ENCODE measurements at regions not wholly inside any gene's neighbourhood (a gene's known extent, or its start where the extent isn't known, plus 50 kb on each side); places are given as distances from the start of the nearest gene placed in this dataset.
A peak's percentile ranks its signal among the peaks of the same experiment; 100 is the strongest.

DNA sequence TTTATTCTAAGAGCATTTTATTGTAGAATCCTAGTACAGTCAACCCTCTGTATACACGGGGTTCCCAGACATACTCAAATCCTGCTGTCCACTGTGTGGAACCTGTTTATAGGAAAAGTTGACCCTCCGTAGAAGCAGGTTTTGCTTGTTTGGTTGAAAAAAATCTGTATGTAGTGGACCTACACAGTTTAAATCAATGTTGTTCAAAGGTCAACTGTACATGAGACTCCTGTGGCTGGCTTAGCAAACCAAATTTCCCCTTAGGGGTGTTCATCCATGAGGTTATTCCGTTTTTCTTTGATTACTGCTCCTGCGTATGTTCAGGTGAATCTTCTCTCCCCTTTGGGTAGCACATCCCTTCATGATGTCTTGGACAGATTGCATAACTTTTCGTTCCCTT is 387.0 kb upstream of the ZFP64 start:
- in situ Hi-C loops (cut with MboI) = no loop called here
- no peak overlapping the region for H3K27ac ChIP-seq
- H3K27me3 ChIP-seq (replicated peaks; ENCODE audit: insufficient read depth) = 0 out of 2 replicates have a peak, but pooled peaks cover 7% of the 10 kb centered on the region
- TF ChIP-seq EZH2 (IDR thresholded peaks at IDR 0.05; ENCODE audit: insufficient read depth, poor library complexity, severe bottlenecking) = no peak
- no peak for TF ChIP-seq EZH2phosphoT487 (IDR thresholded peaks at IDR 0.05; ENCODE audit: insufficient read depth, low read depth)
- no peak overlapping the region for H2AFZ ChIP-seq
- H3K36me3 ChIP-seq (ENCODE audit: low read depth) = no peaks in the 10 kb centered on the region
- no peak overlapping the region for H3K4me2 ChIP-seq (ENCODE audit: unreplicated experiment)
- WGBS, 2 experiments (ENCODE audit: low coverage in 1 of 2, low lambda C conversion rate in 2 of 2, missing lambda C conversion rate in 2 of 2) = 52 to 69% methylated on average over 5 of the region's 5 CpGs
- H3K9me3 ChIP-seq (ENCODE audit: low read depth) = no peaks in the 10 kb centered on the region
- no peaks in the 10 kb centered on the region for H3K4me1 ChIP-seq (ENCODE audit: insufficient read depth)
- no peaks in the 10 kb centered on the region for H4K20me1 ChIP-seq (ENCODE audit: insufficient read depth)
- H3K79me2 ChIP-seq (ENCODE audit: insufficient read depth) = no peaks in the 10 kb centered on the region
- H3F3A ChIP-seq (ENCODE audit: insufficient read depth) = no peaks in the 10 kb centered on the region
- no peak for DNase-seq
- no peak overlapping the region for H3K9ac ChIP-seq
- H3K4me3 ChIP-seq = no peak overlapping the region
- H3K9me2 ChIP-seq (ENCODE audit: insufficient read depth) = no peaks in the 10 kb centered on the region

DNA sequence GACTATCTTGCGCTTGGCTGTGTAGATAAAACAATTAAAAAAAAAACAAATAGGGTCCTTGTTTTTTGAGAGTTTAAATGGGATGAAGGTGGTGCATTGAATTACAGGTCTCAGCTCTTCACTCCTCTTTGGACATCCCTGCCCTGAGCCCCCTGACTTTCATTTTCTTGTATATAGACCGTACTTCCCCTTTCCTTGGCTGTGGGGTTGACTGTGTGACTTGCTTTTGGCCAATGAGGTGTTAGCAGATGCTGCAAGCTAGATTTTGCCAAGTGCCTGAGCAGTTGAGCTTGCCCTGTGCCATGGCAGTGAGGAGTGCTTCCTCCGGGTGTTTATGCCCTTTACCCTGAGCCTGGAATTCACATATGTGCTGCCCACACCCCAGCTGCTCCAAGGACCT is 386.1 kb upstream of the ZFP64 start:
- Histone ChIP-seq H3K9ac (no peak overlapping the region), H3F3A (ENCODE audit: insufficient read depth) (no peaks in the 10 kb centered on the region), H3K4me2 (ENCODE audit: unreplicated experiment) (no peak overlapping the region), H3K27me3 (replicated peaks; ENCODE audit: insufficient read depth) (0 out of 2 replicates have a peak, but pooled peaks cover 7% of the 10 kb centered on the region), H3K4me3 (no peak overlapping the region), H3K9me3 (ENCODE audit: low read depth) (no peaks in the 10 kb centered on the region), H3K9me2 (ENCODE audit: insufficient read depth) (no peaks in the 10 kb centered on the region), H3K4me1 (ENCODE audit: insufficient read depth) (no peaks in the 10 kb centered on the region), H3K36me3 (ENCODE audit: low read depth) (no peaks in the 10 kb centered on the region), H3K27ac (no peak overlapping the region), H2AFZ (no peak overlapping the region), H3K79me2 (ENCODE audit: insufficient read depth) (no peaks in the 10 kb centered on the region), H4K20me1 (ENCODE audit: insufficient read depth) (no peaks in the 10 kb centered on the region)
- TF ChIP-seq EZH2 (IDR thresholded peaks at IDR 0.05; ENCODE audit: insufficient read depth, poor library complexity, severe bottlenecking) (no peak), EZH2phosphoT487 (IDR thresholded peaks at IDR 0.05; ENCODE audit: insufficient read depth, low read depth) (no peak)
- DNase-seq = no peak
- 57 to 68% methylated on average over 3 of the region's 3 CpGs for WGBS, 2 experiments (ENCODE audit: low coverage in 1 of 2, low lambda C conversion rate in 2 of 2, missing lambda C conversion rate in 2 of 2)
- in situ Hi-C loops (cut with MboI) = no loop called here

DNA sequence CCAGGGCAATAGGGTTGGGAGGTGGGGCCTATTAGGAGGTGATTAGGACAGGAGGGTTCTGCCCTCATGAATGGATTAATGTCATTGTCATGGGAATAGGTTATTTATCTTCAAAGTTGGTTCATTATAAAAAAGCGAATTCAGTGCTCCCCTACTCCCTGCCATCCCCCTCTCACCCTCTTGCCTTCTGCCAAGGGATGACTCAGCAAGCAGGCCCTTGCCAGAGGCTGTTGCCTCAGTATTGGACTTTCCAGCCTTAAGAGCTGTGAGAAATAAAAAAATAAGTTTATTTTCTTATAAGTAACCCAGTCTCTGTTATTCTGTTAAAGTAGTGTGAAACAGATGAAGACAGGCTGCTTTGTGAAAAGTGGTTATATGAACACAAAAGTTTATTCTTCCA is 381.1 kb upstream of the ZFP64 start:
- DNase-seq = peak; percentile 20
- Histone ChIP-seq H3K4me1 (ENCODE audit: insufficient read depth) (no peaks in the 10 kb centered on the region), H3F3A (ENCODE audit: insufficient read depth) (no peaks in the 10 kb centered on the region), H2AFZ (no peak overlapping the region), H3K4me2 (ENCODE audit: unreplicated experiment) (no peak overlapping the region), H3K9me2 (ENCODE audit: insufficient read depth) (no peaks in the 10 kb centered on the region), H3K4me3 (no peak overlapping the region), H3K79me2 (ENCODE audit: insufficient read depth) (no peaks in the 10 kb centered on the region), H3K27me3 (replicated peaks; ENCODE audit: insufficient read depth) (no peaks in the 10 kb centered on the region), H3K9me3 (ENCODE audit: low read depth) (no peaks in the 10 kb centered on the region), H3K9ac (no peak overlapping the region), H4K20me1 (ENCODE audit: insufficient read depth) (no peaks in the 10 kb centered on the region), H3K27ac (no peak overlapping the region), H3K36me3 (ENCODE audit: low read depth) (no peaks in the 10 kb centered on the region)
- WGBS, 2 experiments (ENCODE audit: low coverage in 1 of 2, low lambda C conversion rate in 2 of 2, missing lambda C conversion rate in 2 of 2) = 65 to 88% methylated on average over 1 of the region's 1 CpG
- no peak for TF ChIP-seq EZH2 (IDR thresholded peaks at IDR 0.05; ENCODE audit: insufficient read depth, poor library complexity, severe bottlenecking)
- TF ChIP-seq EZH2phosphoT487 (IDR thresholded peaks at IDR 0.05; ENCODE audit: insufficient read depth, low read depth) = no peak
- in situ Hi-C loops (cut with MboI) = no loop called here

DNA sequence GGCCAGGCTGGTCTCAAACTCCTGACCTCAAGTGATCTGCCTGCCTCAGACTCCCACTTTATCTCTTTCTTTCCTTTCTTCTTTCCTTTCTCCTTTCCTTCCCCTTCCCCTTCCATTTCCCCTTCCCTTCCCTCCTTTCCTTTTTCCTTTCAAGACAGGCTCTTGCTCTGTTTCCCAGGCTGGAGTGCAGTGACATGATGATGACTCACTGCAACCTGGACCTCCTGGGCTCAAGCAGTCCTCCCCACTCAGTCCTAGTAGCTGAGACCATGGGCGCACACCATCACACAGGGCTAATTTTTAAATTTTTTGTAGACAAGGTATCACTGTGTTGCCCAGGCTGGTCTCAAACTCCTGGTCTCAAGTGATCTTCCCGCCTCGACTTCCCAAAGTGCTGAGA is 377.6 kb upstream of the ZFP64 start:
- Histone ChIP-seq H3K4me2 (ENCODE audit: unreplicated experiment) (no peak overlapping the region), H3F3A (ENCODE audit: insufficient read depth) (no peaks in the 10 kb centered on the region), H3K4me1 (ENCODE audit: insufficient read depth) (no peaks in the 10 kb centered on the region), H3K9ac (no peak overlapping the region), H3K4me3 (no peak overlapping the region), H2AFZ (no peak overlapping the region), H3K36me3 (ENCODE audit: low read depth) (no peaks in the 10 kb centered on the region), H3K27ac (no peak overlapping the region), H4K20me1 (ENCODE audit: insufficient read depth) (no peaks in the 10 kb centered on the region), H3K79me2 (ENCODE audit: insufficient read depth) (no peaks in the 10 kb centered on the region), H3K27me3 (replicated peaks; ENCODE audit: insufficient read depth) (no peaks in the 10 kb centered on the region), H3K9me2 (ENCODE audit: insufficient read depth) (no peaks in the 10 kb centered on the region), H3K9me3 (ENCODE audit: low read depth) (peaks cover 3% of the 10 kb centered on the region)
- peak; percentile 20 for DNase-seq
- TF ChIP-seq EZH2 (IDR thresholded peaks at IDR 0.05; ENCODE audit: insufficient read depth, poor library complexity, severe bottlenecking) (no peak), EZH2phosphoT487 (IDR thresholded peaks at IDR 0.05; ENCODE audit: insufficient read depth, low read depth) (no peak)
- in situ Hi-C loops (cut with MboI) = no loop called here
- 91 to 92% methylated on average over 3 of the region's 3 CpGs for WGBS, 2 experiments (ENCODE audit: low coverage in 1 of 2, low lambda C conversion rate in 2 of 2, missing lambda C conversion rate in 2 of 2)

DNA sequence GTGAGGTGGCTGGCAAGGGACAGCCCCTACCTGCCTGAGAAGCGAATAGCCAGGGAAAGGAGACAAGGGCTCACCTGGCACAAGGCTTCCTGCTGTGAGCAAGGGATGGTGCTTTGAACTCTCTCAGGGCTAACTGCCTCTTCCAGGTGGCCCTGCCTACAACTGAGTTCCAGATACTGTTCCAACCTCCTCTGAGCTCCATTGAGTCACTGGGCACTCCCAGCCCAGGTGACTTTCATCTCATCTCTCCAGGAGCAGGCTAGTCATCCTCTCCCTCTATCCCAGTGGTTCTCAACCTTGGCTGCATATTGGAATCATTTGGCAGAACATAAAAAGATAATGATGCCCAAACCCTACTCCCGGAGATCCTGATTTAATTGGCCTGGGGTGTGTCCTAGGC is 374.0 kb upstream of the ZFP64 start:
- DNase-seq = no peak
- Histone ChIP-seq H3K27ac (no peak overlapping the region), H3K4me1 (ENCODE audit: insufficient read depth) (no peaks in the 10 kb centered on the region), H3K27me3 (replicated peaks; ENCODE audit: insufficient read depth) (no peaks in the 10 kb centered on the region), H2AFZ (no peak overlapping the region), H3K4me2 (ENCODE audit: unreplicated experiment) (no peak overlapping the region), H3F3A (ENCODE audit: insufficient read depth) (no peaks in the 10 kb centered on the region), H4K20me1 (ENCODE audit: insufficient read depth) (no peaks in the 10 kb centered on the region), H3K9ac (no peak overlapping the region), H3K36me3 (ENCODE audit: low read depth) (no peaks in the 10 kb centered on the region), H3K79me2 (ENCODE audit: insufficient read depth) (no peaks in the 10 kb centered on the region), H3K4me3 (no peak overlapping the region), H3K9me2 (ENCODE audit: insufficient read depth) (no peaks in the 10 kb centered on the region), H3K9me3 (ENCODE audit: low read depth) (peaks cover 3% of the 10 kb centered on the region)
- no peak for TF ChIP-seq EZH2 (IDR thresholded peaks at IDR 0.05; ENCODE audit: insufficient read depth, poor library complexity, severe bottlenecking)
- WGBS, 2 experiments (ENCODE audit: low coverage in 1 of 2, low lambda C conversion rate in 2 of 2, missing lambda C conversion rate in 2 of 2) = 50 to 61% methylated on average over 2 of the region's 2 CpGs
- in situ Hi-C loops (cut with MboI) = no loop called here
